ENCODE measurements at regions not wholly inside any gene's neighbourhood (a gene's known extent, or its start where the extent isn't known, plus 50 kb on each side); places are given as distances from the start of the nearest gene placed in this dataset.

GRCh38 chr3:1823867-1824266, 274.8 kb upstream of the CNTN4 start:
- DNase-seq (ENCODE audit: low read depth) = no peak
- no peak overlapping the region for H3K4me3 ChIP-seq (ENCODE audit: low read depth, low read length)
- no peak for TF ChIP-seq CTCF (conservative IDR thresholded peaks at IDR 0.05; ENCODE audit: low read depth, low read length)

GRCh38 chr3:1824359-1824758, 274.3 kb upstream of the CNTN4 start:
- DNase-seq (ENCODE audit: low read depth) = no peak
- no peak overlapping the region for H3K4me3 ChIP-seq (ENCODE audit: low read depth, low read length)
- no peak for TF ChIP-seq CTCF (conservative IDR thresholded peaks at IDR 0.05; ENCODE audit: low read depth, low read length)

- DNase-seq (ENCODE audit: low read depth) = no peak
- H3K4me3 ChIP-seq (ENCODE audit: low read depth, low read length) = no peak overlapping the region
- TF ChIP-seq CTCF (conservative IDR thresholded peaks at IDR 0.05; ENCODE audit: low read depth, low read length) = no peak
Measured at GRCh38 chr3:1828519-1828918, 270.1 kb upstream of the CNTN4 start.

GRCh38 chr3:1830851-1831250, 267.8 kb upstream of the CNTN4 start:
- H3K4me3 ChIP-seq (ENCODE audit: low read depth, low read length) = no peak overlapping the region
- TF ChIP-seq CTCF (conservative IDR thresholded peaks at IDR 0.05; ENCODE audit: low read depth, low read length) = no peak
- no peak for DNase-seq (ENCODE audit: low read depth)

- H3K4me3 ChIP-seq (ENCODE audit: low read depth, low read length) = no peak overlapping the region
- no peak for TF ChIP-seq CTCF (conservative IDR thresholded peaks at IDR 0.05; ENCODE audit: low read depth, low read length)
- no peak for DNase-seq (ENCODE audit: low read depth)
Measured at GRCh38 chr3:1832395-1832794, 266.3 kb upstream of the CNTN4 start.

- no peak overlapping the region for H3K4me3 ChIP-seq (ENCODE audit: low read depth, low read length)
- no peak for DNase-seq (ENCODE audit: low read depth)
- TF ChIP-seq CTCF (conservative IDR thresholded peaks at IDR 0.05; ENCODE audit: low read depth, low read length) = no peak
Measured at GRCh38 chr3:1843111-1843510, 255.6 kb upstream of the CNTN4 start.

GRCh38 chr3:1847571-1847970, 251.1 kb upstream of the CNTN4 start:
- H3K4me3 ChIP-seq (ENCODE audit: low read depth, low read length) = no peak overlapping the region
- no peak for TF ChIP-seq CTCF (conservative IDR thresholded peaks at IDR 0.05; ENCODE audit: low read depth, low read length)
- DNase-seq (ENCODE audit: low read depth) = no peak

Measured in epithelial cell of proximal tubule (primary cell).